Activated naive CD4-positive, alpha-beta T cell (primary cell): ENCODE measurements at regions not wholly inside any gene's neighbourhood (a gene's known extent, or its start where the extent isn't known, plus 50 kb on each side); places are given as distances from the start of the nearest gene placed in this dataset.

Experiments used
- DNase-seq, 4 experiments: peaks; one replicate each; lab custom pipeline; 2025; lab: John Stamatoyannopoulos, UW

- no peak for DNase-seq
These were observed 55.9 kb upstream of the FOXN2 start for GRCh38 chr2:48258481-48259149.

DNA sequence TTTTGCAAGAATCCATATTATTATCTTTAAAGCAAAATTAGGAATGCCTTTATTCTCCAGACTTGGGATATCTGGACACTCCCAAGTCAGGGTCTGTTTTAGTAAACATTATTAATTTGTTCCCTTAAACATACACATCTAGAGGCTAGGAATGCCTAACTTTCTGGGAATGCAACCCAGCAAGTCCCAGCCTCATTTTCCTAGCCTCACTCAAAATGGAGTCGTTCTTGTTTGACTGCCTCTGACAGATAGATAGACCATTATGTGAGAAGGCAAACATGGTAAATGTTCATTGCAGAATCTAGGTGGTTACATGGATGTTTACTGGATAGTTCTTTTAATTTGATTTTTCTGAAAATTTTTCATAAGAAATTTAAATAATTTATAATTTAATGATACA is 54.7 kb upstream of the FOXN2 start:
- no peak for DNase-seq

DNA sequence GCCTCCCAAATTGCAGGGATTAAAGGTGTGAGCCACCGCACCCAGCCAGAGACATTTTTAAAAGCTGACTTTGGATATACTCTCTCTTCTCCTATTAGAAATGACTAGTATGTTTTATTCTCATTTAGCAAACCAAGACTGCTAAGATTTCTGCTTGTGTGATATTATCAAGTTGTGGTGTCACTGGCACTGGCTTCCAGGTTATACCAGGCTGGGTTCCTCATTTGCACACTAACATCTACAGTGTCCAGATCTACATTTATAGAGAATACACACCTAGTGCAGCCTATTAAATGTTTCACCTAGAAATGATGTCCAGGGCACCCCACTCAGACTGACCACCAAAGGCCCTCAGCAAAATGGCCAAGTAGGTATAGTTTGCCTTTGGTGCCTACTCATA is 49.9 kb upstream of the FOXN2 start:
- DNase-seq: no peak
